HUDEP-2 (cell line): ENCODE measurements at regions not wholly inside any gene's neighbourhood (a gene's known extent, or its start where the extent isn't known, plus 50 kb on each side); places are given as distances from the start of the nearest gene placed in this dataset.
A peak's percentile ranks its signal among the peaks of the same experiment; 100 is the strongest.

ENCODE experiments used
- DNase-seq, 76 experiments: peaks; one replicate each; lab custom pipeline; 2025; ENCODE audit not compliant: unreplicated experiment in 76 of 76; lab: John Stamatoyannopoulos, UW

DNA sequence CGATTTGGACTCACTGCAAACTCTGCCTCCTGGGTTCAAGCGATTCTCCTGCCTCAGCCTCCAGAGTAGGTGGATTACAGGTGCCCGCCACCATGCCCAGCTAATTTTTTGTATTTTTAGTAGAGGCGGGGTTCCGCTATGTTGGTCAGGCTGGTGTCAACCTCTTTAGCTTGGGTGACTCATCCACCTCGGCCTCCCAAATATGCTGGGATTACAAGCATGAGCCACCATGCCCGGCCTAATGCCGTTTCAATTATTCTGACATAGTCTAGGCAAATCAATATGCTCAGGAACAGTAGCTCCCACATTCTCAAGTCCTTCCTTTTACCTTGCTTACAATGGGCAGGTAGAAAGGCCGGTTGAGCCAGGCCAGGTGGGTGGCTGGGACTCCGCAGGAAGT is 82.0 kb upstream of the EEA1 start:
- DNase-seq: no peak

DNA sequence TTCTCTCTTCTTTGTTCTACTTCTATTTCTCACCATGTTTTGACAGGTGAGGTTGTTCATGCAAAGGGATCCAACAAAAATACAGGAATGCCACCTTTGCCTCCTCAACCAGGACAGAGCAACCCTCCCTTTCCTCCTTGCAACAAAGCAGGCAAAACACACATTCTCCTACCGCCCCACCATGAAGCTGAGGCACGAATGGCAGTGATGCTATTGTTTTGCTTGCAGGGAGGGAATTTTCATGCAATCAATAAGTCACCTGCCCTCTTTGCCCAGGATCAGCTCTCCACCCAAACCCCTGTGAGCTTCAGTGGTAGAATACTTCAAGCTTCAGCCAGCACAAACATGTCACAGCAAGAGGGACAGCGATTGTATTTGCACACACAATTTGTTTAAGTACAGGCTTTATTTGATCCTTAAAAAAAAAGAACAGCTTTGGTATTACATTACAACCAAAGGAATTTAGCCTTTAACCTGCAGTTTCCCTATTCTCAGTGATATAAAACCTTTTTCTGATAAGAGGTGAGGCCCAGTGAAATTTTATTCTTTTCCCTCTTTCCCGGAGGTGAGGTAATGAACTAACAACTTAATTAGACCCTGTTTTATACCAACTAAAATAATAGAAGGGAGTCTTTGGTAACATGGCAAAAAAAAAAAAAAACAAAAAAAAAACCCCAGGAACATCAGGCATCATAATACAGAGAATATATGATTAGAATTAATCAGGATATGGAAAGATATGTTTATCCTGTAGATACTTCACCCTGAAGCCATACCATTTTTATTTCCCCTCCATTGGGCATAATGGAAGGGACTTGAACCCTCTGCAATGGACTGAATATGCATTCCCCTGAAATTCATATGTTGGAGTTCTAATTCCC is 87.0 kb upstream of the EEA1 start:
- no peak for DNase-seq

DNA sequence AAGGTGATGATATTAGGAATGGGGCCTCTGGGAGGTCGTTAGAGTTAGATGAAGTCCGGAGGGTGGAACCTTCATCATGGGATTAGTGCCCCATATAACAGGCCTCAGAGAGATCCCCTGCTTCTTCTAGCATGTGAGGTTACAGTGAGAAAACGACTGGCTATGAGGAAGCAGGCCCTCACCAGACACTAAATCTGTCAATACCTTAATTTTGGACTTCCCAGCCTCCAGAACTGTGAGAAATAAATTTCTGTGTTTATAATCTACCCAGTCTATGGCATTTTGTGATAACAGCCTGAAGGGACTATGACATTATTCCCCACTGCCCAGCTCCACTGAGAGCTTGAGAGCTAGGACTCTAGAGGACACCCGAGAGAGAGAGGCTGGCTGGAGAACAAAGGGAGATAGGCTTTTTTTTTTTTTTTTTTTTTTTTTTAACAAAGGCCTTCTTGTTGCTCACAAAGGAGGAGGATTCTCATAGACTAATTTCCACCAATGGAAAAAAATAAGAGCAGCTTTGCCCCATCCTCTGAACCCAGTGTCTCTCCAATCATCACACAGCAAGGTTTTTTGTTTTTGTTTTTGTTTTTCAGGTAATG is 87.8 kb upstream of the EEA1 start:
- DNase-seq: no peak

DNA sequence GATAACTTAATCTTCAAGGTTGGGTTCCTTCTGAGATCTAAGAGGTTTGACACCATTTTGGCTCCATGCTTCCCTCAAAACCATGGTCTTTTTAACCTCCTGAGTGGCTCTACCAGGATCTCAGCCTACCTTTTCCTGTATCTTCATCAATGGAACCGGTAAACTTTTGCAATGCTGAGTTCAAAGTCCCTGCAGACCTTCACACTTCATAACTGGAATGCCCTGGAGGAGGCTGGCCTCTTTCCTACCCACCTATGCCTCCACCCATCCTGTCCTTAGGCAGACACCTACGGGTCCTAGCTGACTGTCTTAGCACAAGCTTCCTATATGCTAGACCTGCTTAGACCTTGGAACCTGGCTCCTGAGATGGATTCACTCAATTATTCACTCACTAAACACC is 89.5 kb upstream of the EEA1 start:
- DNase-seq: no peak

DNA sequence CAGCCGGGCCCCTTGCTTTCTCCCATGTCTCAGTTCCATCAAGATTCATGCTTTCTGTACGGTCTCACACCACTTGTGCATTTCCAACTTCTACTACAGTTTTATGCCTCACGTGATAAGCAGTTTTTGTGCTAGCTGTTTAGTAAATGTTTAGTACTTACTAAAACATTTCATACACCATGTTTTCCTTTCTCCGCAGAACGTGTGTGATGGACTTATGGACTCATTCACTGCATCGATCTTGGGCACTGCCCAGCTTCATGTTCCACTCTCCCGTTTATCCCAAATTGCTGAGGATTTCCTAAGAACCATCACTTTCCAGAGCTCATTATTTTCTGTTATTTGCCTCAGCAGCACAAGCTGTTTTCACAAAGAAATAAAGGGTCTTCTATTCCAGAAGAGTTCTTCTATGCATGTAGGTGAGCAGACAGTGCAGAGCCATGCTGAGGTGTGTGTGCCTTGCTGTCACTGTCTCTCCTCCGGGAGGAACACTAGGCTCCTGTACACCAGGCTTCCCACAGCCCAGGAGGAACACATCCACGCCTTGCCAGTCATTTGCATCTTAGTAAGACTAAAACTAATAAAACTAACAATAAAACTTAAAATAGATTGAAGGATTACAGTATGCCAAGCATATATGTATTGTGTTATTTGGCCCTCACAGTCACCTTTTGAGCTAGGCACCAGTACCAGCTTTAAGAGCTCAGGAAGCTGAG is 90.3 kb upstream of the EEA1 start:
- no peak for DNase-seq

DNA sequence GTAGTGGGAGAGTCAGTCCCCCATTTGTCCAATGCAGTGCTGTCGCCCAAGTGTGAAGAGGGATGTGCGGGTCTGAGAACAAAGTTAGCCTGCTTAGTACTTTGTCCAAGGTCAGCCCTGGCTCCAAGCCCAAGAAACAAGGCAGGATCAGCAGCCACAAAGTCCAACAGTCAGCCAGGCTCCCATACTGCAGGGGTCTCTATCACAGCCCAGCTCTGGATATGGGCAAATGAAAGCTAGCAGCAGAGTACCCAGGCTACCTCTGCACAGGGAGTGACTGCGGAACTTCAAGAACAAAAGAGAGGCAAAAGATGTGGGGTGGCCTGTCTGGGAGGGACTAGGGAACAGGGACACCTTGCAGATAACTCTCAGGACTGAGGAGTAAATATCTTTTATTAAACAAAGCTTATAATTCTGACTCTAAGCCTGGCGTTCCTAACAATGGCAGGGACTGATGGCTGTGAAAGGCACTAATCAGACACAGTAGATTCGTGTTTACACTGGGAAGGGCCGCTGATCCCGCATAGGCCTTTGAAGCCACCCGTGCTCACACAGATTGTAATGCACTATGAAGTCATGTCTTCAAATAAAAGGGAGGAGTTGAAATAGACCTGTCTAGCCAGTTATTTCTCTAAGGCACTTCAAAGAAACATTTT is 91.0 kb upstream of the EEA1 start:
- no peak for DNase-seq

DNA sequence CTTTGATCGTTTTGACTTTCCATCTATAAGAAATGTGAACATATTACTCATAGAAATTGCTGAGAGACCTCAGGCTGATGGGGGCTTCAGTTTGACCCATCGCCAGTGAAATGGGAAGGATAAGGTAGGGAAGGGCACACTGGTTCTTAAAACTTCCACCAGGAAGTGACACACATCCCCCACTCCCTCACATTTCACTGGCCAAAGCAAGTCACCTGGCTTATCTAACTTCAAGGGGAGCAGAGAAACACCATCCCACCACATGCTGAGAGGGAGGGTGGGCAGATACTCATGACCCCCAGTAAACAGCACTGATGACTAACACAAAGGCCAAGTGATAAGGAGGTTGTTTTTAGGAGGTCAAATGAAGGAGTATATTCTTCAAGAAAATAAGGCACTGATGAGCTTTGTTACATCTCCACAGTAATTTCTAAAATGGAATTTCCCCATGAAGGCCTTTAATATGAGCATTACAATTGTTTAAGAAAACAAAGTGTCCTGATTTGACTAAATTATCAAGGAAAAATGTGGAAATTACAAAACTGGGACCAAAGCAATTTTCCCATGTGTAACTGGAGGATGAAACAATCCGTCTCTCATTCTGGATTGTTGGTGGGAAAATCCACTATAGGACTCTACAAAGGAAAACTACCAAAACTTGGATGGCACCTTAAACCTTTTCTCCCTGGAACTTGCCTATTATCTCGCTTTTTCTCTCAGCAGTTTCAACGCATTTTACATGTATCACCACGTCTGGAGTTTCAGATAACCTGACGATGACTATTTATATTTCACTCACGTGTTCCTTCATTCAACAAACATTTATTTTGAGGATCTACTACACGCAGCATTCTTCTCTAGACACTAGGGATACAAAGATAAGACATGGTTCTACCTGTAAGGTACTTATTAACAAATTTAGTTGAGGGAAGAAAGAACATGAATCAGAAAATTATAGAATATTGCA is 91.8 kb upstream of the EEA1 start:
- DNase-seq: peak in 4 of 76 experiments; percentile 1 to 18 (median 10)

DNA sequence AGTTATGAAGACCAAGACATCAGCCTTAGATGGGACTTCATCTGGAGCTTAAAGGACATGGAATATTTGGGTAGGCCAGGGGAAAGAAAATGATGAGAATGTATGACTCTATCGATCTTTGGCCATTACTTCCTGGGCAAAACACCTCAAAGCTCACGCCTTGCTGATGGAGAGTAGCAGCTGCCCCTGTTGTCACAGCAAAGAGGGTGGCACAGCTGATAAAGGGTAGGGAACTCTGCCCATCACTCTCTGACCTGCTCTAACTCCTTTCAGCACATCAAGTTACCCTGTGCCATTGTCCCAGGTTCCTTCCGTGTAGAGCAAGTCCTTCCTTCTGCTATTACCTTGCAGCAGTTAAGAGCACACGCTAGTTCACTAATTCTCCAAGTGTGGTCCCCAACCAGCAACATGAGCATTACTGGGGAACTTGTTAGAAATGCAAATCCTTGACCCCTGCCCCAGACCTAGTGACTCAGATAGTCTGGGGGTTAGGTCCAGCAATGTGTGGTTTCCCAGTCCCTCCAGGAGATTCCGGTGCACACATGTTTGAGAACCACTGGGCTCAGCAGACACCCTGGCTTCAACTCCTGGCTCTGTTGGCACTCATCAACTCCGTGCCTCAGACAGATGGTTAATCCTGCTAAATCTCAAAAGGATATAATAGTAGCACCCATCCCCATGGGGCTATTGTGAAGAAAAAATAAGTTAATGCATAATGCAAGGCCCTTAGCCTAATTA is 93.7 kb upstream of the EEA1 start:
- DNase-seq: no peak

DNA sequence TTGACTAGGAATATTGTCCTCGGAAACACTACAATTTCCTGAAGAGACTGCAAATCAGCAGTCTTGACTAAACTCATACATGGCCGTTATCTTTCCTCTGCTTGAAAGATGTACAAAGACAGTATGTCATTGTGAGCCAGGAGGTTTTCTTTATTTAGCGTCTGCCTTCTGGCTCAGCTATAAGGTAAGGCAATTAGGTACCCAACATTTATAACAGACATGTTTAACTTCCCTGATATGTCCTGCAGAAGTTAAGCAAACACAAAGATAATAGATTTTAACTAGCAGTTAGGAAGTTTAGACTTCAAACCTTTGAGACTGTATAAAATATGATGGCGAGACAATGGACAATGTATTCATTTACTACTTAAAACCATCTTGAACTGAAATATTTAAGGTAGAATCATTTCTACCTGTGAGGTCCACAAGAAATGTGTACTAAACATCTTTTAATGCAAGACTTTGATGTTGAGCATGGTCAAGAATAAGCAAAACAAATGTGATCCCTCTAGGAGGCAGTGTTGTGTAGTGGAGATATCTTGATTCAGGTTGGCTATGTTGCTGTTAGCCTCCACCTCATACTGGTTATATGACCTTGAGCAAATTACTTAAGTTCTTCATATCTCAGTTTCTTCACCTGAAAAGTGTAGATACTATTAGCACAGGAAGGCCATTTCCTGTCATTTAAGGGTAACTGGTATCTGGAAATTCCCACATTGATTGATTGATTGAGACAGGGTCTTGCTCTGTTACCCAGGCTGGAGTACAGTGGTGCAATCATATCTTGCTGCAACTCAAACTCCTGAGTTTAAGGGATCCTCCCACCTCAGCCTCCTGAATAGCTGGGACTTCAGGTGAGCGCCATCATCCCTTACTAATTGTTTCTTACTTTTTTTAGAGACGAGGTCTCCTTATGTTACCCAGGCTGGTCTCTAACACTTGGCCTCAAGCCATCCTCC is 96.3 kb upstream of the EEA1 start:
- peak in 25 of 76 experiments; percentile 3 to 44 (median 21) for DNase-seq

DNA sequence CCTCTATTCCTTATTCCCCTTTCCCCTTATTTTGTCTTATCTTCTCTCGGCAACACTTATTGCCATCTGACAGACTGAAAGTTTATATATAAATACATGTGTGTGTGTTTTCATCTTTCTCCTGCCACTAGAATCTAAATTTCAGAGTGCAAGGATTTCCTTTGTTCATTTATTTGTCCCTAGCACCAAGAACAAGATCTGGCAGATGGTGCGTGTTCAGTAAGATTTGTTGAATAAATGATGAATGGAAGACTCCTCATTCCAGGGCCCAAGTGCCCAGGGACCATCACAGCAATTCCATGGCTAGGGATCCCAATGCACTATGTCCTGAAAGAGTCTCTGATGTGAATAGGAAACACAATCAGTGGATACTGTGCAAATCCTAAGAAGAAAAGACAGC is 97.9 kb upstream of the EEA1 start:
- DNase-seq: no peak

DNA sequence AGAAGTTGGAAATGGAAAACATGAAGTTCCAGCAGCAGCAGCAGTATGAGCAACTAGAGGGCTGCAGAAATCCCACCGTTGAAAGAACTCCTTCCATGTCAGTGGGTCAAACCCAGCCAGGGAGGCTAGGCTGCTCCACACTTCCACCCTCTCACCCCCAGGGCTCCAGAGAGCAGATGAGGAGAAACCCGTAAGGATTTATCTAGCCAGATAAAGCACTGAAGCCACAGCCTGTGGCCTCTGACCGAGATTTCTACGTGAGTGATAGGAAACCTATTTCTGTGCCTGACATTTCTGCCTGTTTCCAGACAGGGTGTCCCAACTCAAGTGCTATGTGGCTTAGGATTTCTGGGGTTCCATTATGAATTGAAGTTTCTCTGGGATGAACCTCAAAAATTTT is 100.0 kb upstream of the EEA1 start:
- no peak for DNase-seq

DNA sequence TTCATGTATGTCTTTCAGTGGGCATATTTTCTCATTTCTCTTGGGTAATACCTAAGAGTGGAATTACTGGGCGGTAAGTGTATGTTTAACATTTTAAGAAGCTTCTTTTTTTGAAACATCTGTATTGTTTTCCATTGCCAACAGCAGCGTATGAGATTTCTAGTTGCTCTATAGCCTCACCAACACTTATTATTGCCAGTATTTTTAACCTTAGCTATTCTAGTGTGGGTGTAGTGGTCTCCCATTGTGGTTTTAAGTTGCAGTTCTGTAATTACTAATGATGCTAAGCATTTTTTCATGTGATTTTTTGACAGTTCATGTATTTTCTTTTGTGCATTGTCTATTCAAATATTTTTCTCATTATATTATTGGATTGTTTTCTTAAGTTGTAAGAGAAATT is 101.9 kb upstream of the EEA1 start:
- no peak for DNase-seq

DNA sequence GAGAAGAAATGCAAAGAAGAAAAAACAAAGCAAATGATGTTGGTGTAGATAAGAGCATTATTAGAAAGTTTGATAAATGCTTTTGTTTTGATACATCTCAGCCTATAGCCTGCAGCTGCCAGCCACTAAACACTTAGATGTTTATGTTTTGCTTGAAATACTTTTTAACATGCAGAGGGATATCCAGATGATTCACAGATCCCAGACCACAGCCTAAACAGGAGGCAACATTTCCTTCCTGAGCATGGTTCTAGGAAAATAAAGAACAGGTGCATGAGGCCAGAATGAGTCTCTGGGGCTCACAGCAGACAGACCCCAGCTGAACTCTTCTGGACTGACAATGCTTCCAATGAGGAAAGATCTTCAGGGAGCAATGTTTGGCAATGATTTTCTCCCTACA is 103.7 kb upstream of the EEA1 start:
- DNase-seq: no peak

DNA sequence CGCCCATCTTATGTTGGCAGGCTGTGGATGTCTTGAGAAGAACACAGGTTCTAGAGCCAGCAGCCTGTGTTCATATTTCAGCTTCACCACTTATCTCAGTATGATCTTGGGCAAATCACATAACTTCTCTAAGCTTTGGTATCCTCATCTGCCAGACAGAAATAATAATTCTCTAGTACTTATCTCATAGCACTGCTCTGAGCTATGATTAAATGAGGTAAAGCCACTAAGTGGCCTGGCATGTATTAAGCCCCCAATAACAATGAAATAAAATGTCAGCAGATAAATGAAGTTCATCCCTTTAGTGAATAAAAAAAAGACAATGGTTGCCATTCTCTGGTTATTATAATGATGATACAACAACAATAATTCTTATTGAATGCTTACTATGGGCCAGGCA is 104.9 kb upstream of the EEA1 start:
- no peak for DNase-seq

DNA sequence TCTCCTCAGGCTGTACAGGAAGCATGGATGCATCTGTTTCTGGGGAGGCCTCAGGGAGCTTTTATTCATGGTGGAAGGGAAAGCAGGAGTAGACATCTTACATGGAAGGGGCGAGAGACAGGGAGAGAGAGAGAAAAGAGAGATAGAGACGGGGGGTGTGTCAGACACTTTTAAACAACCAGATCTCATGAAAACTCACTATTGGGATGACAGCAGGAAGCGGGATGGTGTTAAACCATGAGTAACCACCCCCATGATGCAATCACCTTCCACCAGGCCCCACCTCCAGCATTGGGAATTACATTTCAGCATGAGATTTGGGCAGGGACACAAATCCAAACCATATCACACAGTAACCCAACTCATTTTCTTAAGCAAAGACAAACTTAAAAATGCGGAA is 110.0 kb upstream of the EEA1 start:
- no peak for DNase-seq

DNA sequence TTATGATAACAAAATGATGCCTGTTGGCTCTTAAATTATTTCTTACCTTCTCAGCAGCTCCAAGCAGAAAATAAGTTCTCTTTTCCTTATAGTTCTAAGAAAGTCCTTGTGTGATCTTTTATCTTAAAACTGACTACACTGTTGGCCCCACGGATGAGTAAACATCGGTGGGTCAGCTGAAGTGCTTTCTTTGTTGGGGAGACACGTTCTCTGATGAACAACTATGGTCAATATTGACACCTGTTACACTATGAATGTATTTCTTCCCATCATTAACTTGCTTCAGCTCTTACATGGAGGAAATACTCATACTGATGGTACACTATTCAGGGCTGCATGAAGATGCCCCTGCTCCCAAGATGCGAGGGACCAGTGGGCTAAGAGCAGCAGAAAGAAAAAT is 110.8 kb upstream of the EEA1 start:
- no peak for DNase-seq

DNA sequence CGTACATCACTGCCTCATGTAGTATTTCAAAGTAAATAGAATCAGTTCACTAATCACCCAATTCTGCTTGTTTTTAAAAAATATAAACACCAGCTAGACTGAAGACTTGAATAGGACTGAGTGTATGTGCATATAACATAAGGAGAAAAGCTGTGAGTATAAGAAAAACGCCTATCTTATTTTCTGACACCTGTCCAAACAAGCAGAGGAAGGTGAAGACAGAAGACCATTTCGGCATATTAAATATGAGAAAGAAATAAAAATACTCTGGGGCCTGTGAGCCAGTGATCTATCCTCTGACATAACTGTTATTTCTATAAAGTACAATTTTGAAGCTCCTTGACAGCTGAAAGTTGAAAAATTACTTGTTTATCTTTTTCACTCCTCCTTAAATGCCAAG is 111.3 kb upstream of the EEA1 start:
- DNase-seq: no peak

DNA sequence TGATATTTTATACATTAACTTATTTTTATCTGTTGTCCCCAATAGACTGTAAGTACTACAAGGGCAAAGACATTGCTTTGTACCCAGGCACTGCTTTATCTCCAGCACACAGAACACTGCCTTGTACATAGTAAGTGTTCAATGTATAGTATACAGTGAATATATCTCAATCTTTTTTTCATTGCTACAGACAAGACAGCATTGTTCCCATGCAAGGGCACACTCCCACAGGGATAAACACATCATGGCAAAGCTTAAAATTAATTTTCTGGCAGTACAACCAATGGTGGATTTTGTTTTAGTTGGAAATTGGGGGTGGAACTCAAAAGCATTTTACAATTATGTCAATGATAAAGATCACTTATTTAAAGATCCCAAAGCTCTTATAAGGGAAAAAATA is 112.3 kb upstream of the EEA1 start:
- DNase-seq: no peak
